Lung (tissue), 11 donors: ENCODE measurements at regions not wholly inside any gene's neighbourhood (a gene's known extent, or its start where the extent isn't known, plus 50 kb on each side); places are given as distances from the start of the nearest gene placed in this dataset.

Source experiments
- ATAC-seq: fragments of 200-7000 bp; cut with Tn5 transposase; one replicate; pipeline ENCODE4 v1.9.1; 2020; ENCODE audit warnings: moderate number of reproducible peaks; ENCODE audit not compliant: insufficient read depth, low FRiP score
- DNase-seq, 3 donors: peaks; one replicate each; pipeline ENCODE4 v3.0.0-alpha.2; 2013 to 2017
- H3K27ac ChIP-seq, 2 donors: one replicate each; pipeline ENCODE4 v1.5.1; 2013; ENCODE audit warnings: mild to moderate bottlenecking in 2 of 2, moderate library complexity in 2 of 2, control low read depth in 1 of 2, inconsistent platforms in 1 of 2, low read depth in 1 of 2, low read length in 1 of 2
- H3K27me3 ChIP-seq, 3 donors: one replicate each; pipeline ENCODE4 v1.5.1; 2013; ENCODE audit warnings: low read length in 2 of 3; ENCODE audit not compliant: control insufficient read depth in 3 of 3, insufficient read depth in 3 of 3
- H3K36me3 ChIP-seq, 4 donors: one replicate each; pipeline ENCODE4 v1.5.1; 2013; ENCODE audit warnings: low read length in 4 of 4, mild to moderate bottlenecking in 1 of 4, moderate library complexity in 1 of 4; ENCODE audit not compliant: control insufficient read depth in 4 of 4, insufficient read depth in 4 of 4
- H3K4me1 ChIP-seq, 5 donors: one replicate each; pipeline ENCODE4 v1.5.1; 2013; ENCODE audit warnings: low read length in 5 of 5, mild to moderate bottlenecking in 2 of 5, moderate library complexity in 1 of 5; ENCODE audit not compliant: control insufficient read depth in 5 of 5, insufficient read depth in 5 of 5
- H3K4me3 ChIP-seq: one replicate; pipeline ENCODE4 v1.5.1; 2013; ENCODE audit warnings: mild to moderate bottlenecking, control low read depth, moderate library complexity
- H3K9ac ChIP-seq, 2 donors: one replicate each; pipeline ENCODE4 v1.5.1; 2013; ENCODE audit warnings: low read length in 2 of 2, control low read depth in 1 of 2; ENCODE audit not compliant: insufficient read depth in 1 of 2
- H3K9me3 ChIP-seq, 4 donors: one replicate each; pipeline ENCODE4 v1.5.1; 2013; ENCODE audit warnings: low read length in 3 of 4, mild to moderate bottlenecking in 1 of 4, moderate library complexity in 1 of 4; ENCODE audit not compliant: control insufficient read depth in 4 of 4, insufficient read depth in 3 of 4
- WGBS, 2 donors: extraction: QIAGEN DNeasy Blood & Tissue Kit; methylation state at CpG; one replicate each; pipeline ENCODE4 v1.1.7; 2013; 5-methylcytosine and 5-hydroxymethylcytosine counted together
- TF ChIP-seq, protein P1 (sequence below): IDR thresholded peaks from 2 replicates; pipeline ENCODE4 v1.5.1; 2012; ENCODE audit warnings: mild to moderate bottlenecking; ENCODE audit errors: control extremely low read depth, extremely low read depth
- donor health status: control.
- donor health status: control.
- donor health status: Bipolar disorder and iron deficiency.
- donor health status: healthy.
- donor health status: DM: yes; HTN: yes; CAD: no.

GRCh38 chr13:74037762-74038161 is 96.4 kb downstream of the KLF12 start:
- peaks cover 2 to 22% (median 5%) of the 10 kb centered on the region in 5 donors for H3K4me1 ChIP-seq
- no peak overlapping the region for H3K4me3 ChIP-seq
- H3K9me3 ChIP-seq = no peaks in the 10 kb centered on the region
- no peaks in the 10 kb centered on the region for H3K27me3 ChIP-seq
- TF ChIP-seq, protein P1, sequence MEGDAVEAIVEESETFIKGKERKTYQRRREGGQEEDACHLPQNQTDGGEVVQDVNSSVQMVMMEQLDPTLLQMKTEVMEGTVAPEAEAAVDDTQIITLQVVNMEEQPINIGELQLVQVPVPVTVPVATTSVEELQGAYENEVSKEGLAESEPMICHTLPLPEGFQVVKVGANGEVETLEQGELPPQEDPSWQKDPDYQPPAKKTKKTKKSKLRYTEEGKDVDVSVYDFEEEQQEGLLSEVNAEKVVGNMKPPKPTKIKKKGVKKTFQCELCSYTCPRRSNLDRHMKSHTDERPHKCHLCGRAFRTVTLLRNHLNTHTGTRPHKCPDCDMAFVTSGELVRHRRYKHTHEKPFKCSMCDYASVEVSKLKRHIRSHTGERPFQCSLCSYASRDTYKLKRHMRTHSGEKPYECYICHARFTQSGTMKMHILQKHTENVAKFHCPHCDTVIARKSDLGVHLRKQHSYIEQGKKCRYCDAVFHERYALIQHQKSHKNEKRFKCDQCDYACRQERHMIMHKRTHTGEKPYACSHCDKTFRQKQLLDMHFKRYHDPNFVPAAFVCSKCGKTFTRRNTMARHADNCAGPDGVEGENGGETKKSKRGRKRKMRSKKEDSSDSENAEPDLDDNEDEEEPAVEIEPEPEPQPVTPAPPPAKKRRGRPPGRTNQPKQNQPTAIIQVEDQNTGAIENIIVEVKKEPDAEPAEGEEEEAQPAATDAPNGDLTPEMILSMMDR = no peak
- DNase-seq = no peak
- no peaks in the 10 kb centered on the region for H3K36me3 ChIP-seq
- no peak overlapping the region for H3K27ac ChIP-seq
- ATAC-seq = no peak
- no peak overlapping the region for H3K9ac ChIP-seq

DNA sequence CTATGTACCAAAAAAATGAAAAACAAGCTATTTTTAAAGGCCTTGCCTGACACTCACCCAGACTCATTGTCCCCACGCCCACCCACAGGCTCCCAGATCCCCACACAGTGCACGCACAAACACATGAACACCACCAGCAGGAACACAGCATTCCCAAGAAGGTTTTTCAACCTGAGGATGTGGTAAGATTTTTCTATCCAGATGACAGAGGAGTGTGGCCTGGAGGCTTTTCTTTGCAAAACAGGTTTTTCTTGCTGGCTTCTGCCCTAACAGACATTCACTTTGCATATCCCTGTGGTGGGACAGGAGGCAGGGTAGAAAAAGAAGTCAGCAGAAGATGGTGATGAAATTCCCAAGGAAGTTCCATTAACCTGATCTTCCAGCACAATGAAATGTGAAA is 97.8 kb downstream of the KLF12 start:
- TF ChIP-seq, protein P1 = no peak
- WGBS, 2 donors = 77 to 93% methylated on average over 2 of the region's 2 CpGs
- H3K9me3 ChIP-seq = no peaks in the 10 kb centered on the region
- ATAC-seq (peak; percentile 34), DNase-seq (peak in 1 of 3 donors; percentile 44)
- peaks cover 2 to 18% (median 5%) of the 10 kb centered on the region in 5 donors for H3K4me1 ChIP-seq
- H3K27me3 ChIP-seq = no peaks in the 10 kb centered on the region
- no peaks in the 10 kb centered on the region for H3K36me3 ChIP-seq
- H3K27ac ChIP-seq = no peak overlapping the region
- H3K9ac ChIP-seq = no peak overlapping the region
- H3K4me3 ChIP-seq = no peak overlapping the region

DNA sequence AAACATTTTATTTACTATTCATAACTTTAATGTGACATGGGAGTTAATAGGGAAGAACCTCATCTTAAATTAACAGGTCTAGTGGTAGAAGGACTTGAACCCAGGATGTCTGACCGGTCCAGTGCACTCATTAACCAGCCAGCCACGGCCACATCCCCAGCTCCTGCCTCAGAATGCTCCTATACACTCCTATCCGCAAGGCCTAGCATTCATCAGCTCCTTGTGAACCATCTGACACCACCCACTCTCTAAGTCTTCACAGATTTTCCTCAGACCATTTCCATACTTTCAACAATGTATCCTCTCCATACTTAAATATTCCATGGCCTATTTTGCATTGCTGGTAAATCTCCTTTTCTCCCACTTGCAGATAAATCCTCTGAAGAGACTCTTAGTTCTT is 98.3 kb downstream of the KLF12 start:
- H3K36me3 ChIP-seq = no peaks in the 10 kb centered on the region
- DNase-seq = no peak
- no peak overlapping the region for H3K27ac ChIP-seq
- H3K9ac ChIP-seq = no peak overlapping the region
- H3K27me3 ChIP-seq = no peaks in the 10 kb centered on the region
- WGBS, 2 donors = 91 to 92% methylated on average over 3 of the region's 3 CpGs
- no peak overlapping the region for H3K4me3 ChIP-seq
- TF ChIP-seq, protein P1 = no peak
- peaks cover 2 to 16% (median 5%) of the 10 kb centered on the region in 5 donors for H3K4me1 ChIP-seq
- H3K9me3 ChIP-seq = no peaks in the 10 kb centered on the region
- ATAC-seq = no peak

- H3K4me3 ChIP-seq = no peak overlapping the region
Observed at GRCh38 chr13:74032325-74032724, 101.9 kb downstream of the KLF12 start.

More at GRCh38 chr13:74032325-74032724, 101.9 kb downstream of the KLF12 start:
- H3K4me1 ChIP-seq = peaks cover 0 to 16% (median 4%) of the 10 kb centered on the region in 5 donors
- WGBS, 2 donors = 91 to 94% methylated on average over 4 of the region's 4 CpGs
- H3K9me3 ChIP-seq = no peaks in the 10 kb centered on the region
- no peaks in the 10 kb centered on the region for H3K36me3 ChIP-seq
- no peak for ATAC-seq
- DNase-seq = no peak
- H3K27me3 ChIP-seq = no peaks in the 10 kb centered on the region
- no peak overlapping the region for H3K9ac ChIP-seq
- TF ChIP-seq, protein P1 = no peak
- no peak overlapping the region for H3K27ac ChIP-seq
